Heart left ventricle (tissue), 13 donors: ENCODE measurements at regions not wholly inside any gene's neighbourhood (a gene's known extent, or its start where the extent isn't known, plus 50 kb on each side); places are given as distances from the start of the nearest gene placed in this dataset.

Source experiments
- POLR2A ChIP-seq, 2 donors: fragments of 450-650 bp; IDR thresholded peaks; one replicate each; pipeline ENCODE4 v1.6.1; 2017; ENCODE audit warnings: antibody characterized with exemption in 2 of 2, mild to moderate bottlenecking in 2 of 2, moderate library complexity in 2 of 2
- TF ChIP-seq, protein P1 (sequence below), 12 donors: fragments of 200-600 bp; sonication (generic) in 4 of 12; IDR thresholded peaks; one replicate each; pipeline versions ENCODE4 v1.5.0 to v1.8.0; 2018 to 2022; ENCODE audit warnings: antibody characterized with exemption in 12 of 12, mild to moderate bottlenecking in 5 of 12
- donor health status: ischemic (EF 13 %, LVEDD 7.1; RV severe dilation, severe dysfunction).
- donor health status: DM: no; HTN: yes; CAD: no.
- donor health status: DM: no; HTN: no; CAD: no.
- donor health status: ischemic (EF 25% LVEDD 6.9; RV normal size, moderate dysfunction).
- donor health status: ischemic (EF 25% LVEDD 5.7; RV mildly dilated, moderate dysfunction).
- donor health status: ischemic (EF 35%, LVEDD 5.7; RV mildly dilated, moderate dysfunction).
- donor health status: nonischemic (EF 11% LVEDD 7.7; RV severe dilation, severe dysfunction).
- donor health status: DM: yes; HTN: yes; CAD: no.
- donor health status: PGD.
- donor health status: ischemic (EF 29% LVEDD 5.4; RV normal size, mild dysfunction).
- donor health status: nonischemic (EF 23%, LVEDD 6.1; RV moderate dilation, normal function).

DNA sequence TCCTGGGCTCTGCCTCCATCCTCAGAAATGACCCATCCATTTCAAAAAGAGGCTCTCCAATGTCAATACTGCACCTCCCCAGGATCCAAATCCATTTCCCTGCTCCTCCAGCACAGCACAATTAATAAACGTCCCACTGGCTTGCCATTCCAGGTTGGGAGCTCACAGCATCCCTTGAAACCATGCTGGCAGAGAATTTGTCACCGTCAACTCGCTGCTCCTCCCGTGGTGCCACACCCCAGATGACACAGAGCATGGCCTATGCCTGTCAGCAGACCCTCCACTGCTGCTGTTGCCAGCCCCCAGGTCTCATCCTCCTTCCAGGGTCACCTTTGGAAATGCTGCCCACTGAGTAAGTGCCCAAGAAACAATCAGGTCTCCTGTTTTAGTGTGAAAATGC, 53.0 kb upstream of the UQCRFS1 start:
- no peak for TF ChIP-seq POLR2A (IDR thresholded peaks at IDR 0.05)
- TF ChIP-seq, protein P1, sequence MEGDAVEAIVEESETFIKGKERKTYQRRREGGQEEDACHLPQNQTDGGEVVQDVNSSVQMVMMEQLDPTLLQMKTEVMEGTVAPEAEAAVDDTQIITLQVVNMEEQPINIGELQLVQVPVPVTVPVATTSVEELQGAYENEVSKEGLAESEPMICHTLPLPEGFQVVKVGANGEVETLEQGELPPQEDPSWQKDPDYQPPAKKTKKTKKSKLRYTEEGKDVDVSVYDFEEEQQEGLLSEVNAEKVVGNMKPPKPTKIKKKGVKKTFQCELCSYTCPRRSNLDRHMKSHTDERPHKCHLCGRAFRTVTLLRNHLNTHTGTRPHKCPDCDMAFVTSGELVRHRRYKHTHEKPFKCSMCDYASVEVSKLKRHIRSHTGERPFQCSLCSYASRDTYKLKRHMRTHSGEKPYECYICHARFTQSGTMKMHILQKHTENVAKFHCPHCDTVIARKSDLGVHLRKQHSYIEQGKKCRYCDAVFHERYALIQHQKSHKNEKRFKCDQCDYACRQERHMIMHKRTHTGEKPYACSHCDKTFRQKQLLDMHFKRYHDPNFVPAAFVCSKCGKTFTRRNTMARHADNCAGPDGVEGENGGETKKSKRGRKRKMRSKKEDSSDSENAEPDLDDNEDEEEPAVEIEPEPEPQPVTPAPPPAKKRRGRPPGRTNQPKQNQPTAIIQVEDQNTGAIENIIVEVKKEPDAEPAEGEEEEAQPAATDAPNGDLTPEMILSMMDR (IDR thresholded peaks at IDR 0.05): no peak
